ENCODE measurements at regions not wholly inside any gene's neighbourhood (a gene's known extent, or its start where the extent isn't known, plus 50 kb on each side); places are given as distances from the start of the nearest gene placed in this dataset.

DNA sequence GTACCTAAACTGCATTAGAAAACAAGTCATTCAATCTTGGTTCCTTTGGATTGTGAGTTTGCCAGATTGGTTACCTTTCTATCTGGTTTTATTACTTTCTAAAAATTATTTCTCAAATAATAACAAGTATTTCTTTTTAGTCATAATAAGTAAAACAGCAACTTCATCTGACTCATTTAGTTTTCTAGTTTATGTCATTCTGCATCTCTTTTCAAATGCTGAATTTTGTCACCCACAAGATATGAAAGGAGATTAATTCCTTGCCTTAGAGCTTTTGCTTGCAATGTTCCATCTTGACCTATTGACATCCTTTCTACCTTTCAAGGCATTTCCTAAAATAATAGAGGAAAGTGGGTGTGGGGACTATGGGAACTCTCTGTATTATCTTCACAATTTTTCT is 253.6 kb upstream of the PEX5L start:
- TF ChIP-seq CTCF (IDR thresholded peaks at IDR 0.05) (no peak), EZH2 (IDR thresholded peaks at IDR 0.05; ENCODE audit: borderline replicate concordance, insufficient read depth, low read depth, low read length, poor library complexity, severe bottlenecking) (no peak)
